GM12878 (cell line): ENCODE measurements at regions not wholly inside any gene's neighbourhood (a gene's known extent, or its start where the extent isn't known, plus 50 kb on each side); places are given as distances from the start of the nearest gene placed in this dataset.

Source experiments
- ATAC-seq: fragments of 200-7000 bp; cut with Tn5 transposase; 3 replicates; pipeline ENCODE4 v1.9.1; 2020; ENCODE audit warnings: mild to moderate bottlenecking, moderate library complexity
- BruUV-seq: library from RNA; stranded (reverse); fragments of 400-500 nt; replicated peaks from 2 replicates; lab custom pipeline; 2021; lab: Mats Ljungman, UMichigan
- CTCF ChIA-PET: fragments of 300-600 bp; sonication (Branson Sonifier 250); formaldehyde crosslinking; extraction: SDS; loops from one replicate; lab custom pipeline; 2021; ENCODE audit warnings: inconsistent platforms; lab: Yijun Ruan, JAX
- POLR2A ChIA-PET: fragments of 350-600 bp; formaldehyde crosslinking; extraction: SDS; loops from one replicate; lab custom pipeline; 2021; ENCODE audit warnings: inconsistent platforms; lab: Charles Lee
- RAD21 ChIA-PET: fragments of 300-600 bp; sonication (Branson Sonifier 250); formaldehyde crosslinking; loops from one replicate; lab custom pipeline; 2023; ENCODE audit warnings: antibody characterized with exemption; ENCODE audit not compliant: unreplicated experiment; lab: Charles Lee
- SMC1A ChIA-PET: fragments of 300-600 bp; sonication (Branson Sonifier 250); formaldehyde crosslinking; loops from one replicate; lab custom pipeline; 2023; ENCODE audit not compliant: unreplicated experiment, uncharacterized antibody; lab: Charles Lee
- DNase-seq: peaks from one replicate; pipeline ENCODE4 v3.0.0-alpha.2; 2011; ENCODE audit warnings: low read depth, low spot score
- FAIRE-seq: peaks from 3 replicates; lab custom pipeline; 2011; peaks lifted over from hg19 to GRCh38; lab: Jason Lieb, UNC
- H2AFZ ChIP-seq: 2 replicates; pipeline ENCODE4 v1.6.0; 2011; ENCODE audit warnings: low read depth, low read length, control low read depth; ENCODE audit not compliant: control insufficient read depth
- H3K27ac ChIP-seq: 2 replicates; pipeline ENCODE4 v1.5.1; 2011; ENCODE audit warnings: control low read depth; ENCODE audit not compliant: control insufficient read depth, insufficient read depth
- H3K27me3 ChIP-seq, 2 experiments: replicated peaks in 1 of 2; 2 replicates each; pipeline versions ENCODE4 v1.6.0 to v1.6.1; 2011; ENCODE audit warnings: low read length in 1 of 2; ENCODE audit not compliant: control insufficient read depth in 2 of 2, insufficient read depth in 2 of 2
- H3K36me3 ChIP-seq, 2 experiments: 2 replicates each; pipeline ENCODE4 v1.5.1; 2011; ENCODE audit warnings: low read length in 1 of 2; ENCODE audit not compliant: control insufficient read depth in 2 of 2, insufficient read depth in 2 of 2
- H3K4me1 ChIP-seq: 2 replicates; pipeline ENCODE4 v1.6.1; 2011; ENCODE audit warnings: mild to moderate bottlenecking, low read length, moderate library complexity, mixed read lengths; ENCODE audit not compliant: control insufficient read depth, insufficient read depth
- H3K4me2 ChIP-seq: 2 replicates; pipeline ENCODE4 v1.6.0; 2011; ENCODE audit warnings: control low read depth; ENCODE audit not compliant: control insufficient read depth, insufficient read depth
- H3K4me3 ChIP-seq: fragments of 200-600 bp; sonication (generic); 2 replicates; pipeline ENCODE4 v1.5.1; 2016
- H3K79me2 ChIP-seq: 2 replicates; pipeline ENCODE4 v1.6.0; 2011; ENCODE audit warnings: low read length; ENCODE audit not compliant: control insufficient read depth, insufficient read depth
- H3K9ac ChIP-seq: 2 replicates; pipeline ENCODE4 v1.8.0; 2011; ENCODE audit warnings: low read length, control low read depth, mixed read lengths; ENCODE audit not compliant: control insufficient read depth, insufficient read depth
- H3K9me3 ChIP-seq: replicated peaks from 3 replicates; pipeline ENCODE4 v1.5.1; 2011; ENCODE audit warnings: mild to moderate bottlenecking, low read length; ENCODE audit not compliant: control insufficient read depth, insufficient read depth
- H4K20me1 ChIP-seq: 2 replicates; pipeline ENCODE4 v1.6.0; 2011; ENCODE audit not compliant: control insufficient read depth, insufficient read depth
- BCL11A ChIP-seq: IDR thresholded peaks from 2 replicates; pipeline ENCODE4 v1.6.1; 2011; ENCODE audit warnings: low read depth, low read length
- BMI1 ChIP-seq: fragments of 450-650 bp; IDR thresholded peaks from 2 replicates; pipeline ENCODE4 v1.6.1; 2016; ENCODE audit warnings: mild to moderate bottlenecking, moderate library complexity, borderline replicate concordance
- CHD4 ChIP-seq: fragments of 200-600 bp; sonication (generic); IDR thresholded peaks from 2 replicates; pipeline ENCODE4 v1.6.1; 2016; ENCODE audit warnings: mild to moderate bottlenecking
- EGR1 ChIP-seq, 2 experiments: IDR thresholded peaks; 1 replicate in 1 of 2; 2 replicates in 1 of 2; pipeline ENCODE4 v1.6.1; 2011 to 2012; ENCODE audit warnings: low read depth in 2 of 2, low read length in 2 of 2, borderline replicate concordance in 1 of 2, mild to moderate bottlenecking in 1 of 2, moderate library complexity in 1 of 2
- PRDM15 ChIP-seq: fragments of 450-650 bp; formaldehyde crosslinking; IDR thresholded peaks from 2 replicates; pipeline ENCODE4 v1.4.0; 2020; ENCODE audit warnings: mild to moderate bottlenecking, moderate library complexity
- USF1 ChIP-seq: IDR thresholded peaks from 2 replicates; pipeline ENCODE4 v1.6.1; 2011; ENCODE audit warnings: borderline replicate concordance, low read depth, mild to moderate bottlenecking, moderate library complexity, mixed read lengths, low read length; ENCODE audit not compliant: insufficient read depth; ENCODE audit errors: extremely low read length
- WGBS: methylation state at CpG from one replicate; pipeline ENCODE4 v1.1.6; 2016; ENCODE audit warnings: low lambda C conversion rate; ENCODE audit not compliant: insufficient replicate concordance, insufficient coverage; ENCODE audit errors: missing lambda C conversion rate; 5-methylcytosine and 5-hydroxymethylcytosine counted together
- in situ Hi-C: fragments of 300-500 bp; cut with MboI; formaldehyde crosslinking; loops from 9 replicates; pipeline ENCODE4 v1.14.3; 2018; ENCODE audit warnings: mixed read lengths
- intact Hi-C: fragments of 100-400 bp; cut with micrococcal nuclease; formaldehyde crosslinking; loops from one replicate; pipeline ENCODE4 v1.14.2; 2022; ENCODE audit not compliant: unreplicated experiment

GRCh38 chr2:128775217-128775913, 456.7 kb upstream of the HS6ST1 start:
- Histone ChIP-seq H3K79me2 (no peaks in the 10 kb centered on the region), H3K4me3 (no peak overlapping the region), H3K36me3 (no peaks in the 10 kb centered on the region), H3K9me3 (no peaks in the 10 kb centered on the region), H4K20me1 (no peaks in the 10 kb centered on the region), H2AFZ (no peak overlapping the region), H3K4me1 (no peaks in the 10 kb centered on the region), H3K27ac (no peak overlapping the region), H3K9ac (no peak overlapping the region), H3K27me3 (no peaks in the 10 kb centered on the region), H3K4me2 (no peak overlapping the region)
- ChIA-PET RAD21 (no interaction called here), SMC1A (no interaction called here), CTCF (no interaction called here), POLR2A (no interaction called here)
- in situ Hi-C loops, result no loop called here
- no TSS peak for BruUV-seq
- DNase-seq, result no peak
- intact Hi-C loops, result no loop called here
- ATAC-seq, result no peak
- no peak for FAIRE-seq
- 36% methylated on average over 10 of the region's 10 CpGs for WGBS
- TF ChIP-seq PRDM15 (CRISPR knock-in tag), result no peak
- TF ChIP-seq CHD4, result no peak
- TF ChIP-seq USF1, result no peak
- TF ChIP-seq EGR1 (IDR thresholded peaks at IDR 0.05; ENCODE audit: borderline replicate concordance in 1 of 2, low read depth in 2 of 2, low read length in 2 of 2), result no peak
- no peak for TF ChIP-seq BCL11A
- no peak for TF ChIP-seq BMI1
